DOHH2 (cell line): ENCODE measurements at regions not wholly inside any gene's neighbourhood (a gene's known extent, or its start where the extent isn't known, plus 50 kb on each side); places are given as distances from the start of the nearest gene placed in this dataset.

Experiments
- EZH2phosphoT487 ChIP-seq: fragments of 200-600 bp; sonication (generic); IDR thresholded peaks from 2 replicates; pipeline ENCODE4 v1.6.1; 2017; ENCODE audit warnings: borderline replicate concordance, mild to moderate bottlenecking, antibody characterized with exemption, low read length, moderate library complexity, mixed read lengths
- TF ChIP-seq, protein P1 (sequence below): fragments of 200-600 bp; sonication (generic); IDR thresholded peaks from one replicate; pipeline ENCODE4 v1.5.1; 2014; ENCODE audit warnings: antibody characterized with exemption, mild to moderate bottlenecking, low read depth, low read length; ENCODE audit not compliant: poor library complexity, severe bottlenecking

DNA sequence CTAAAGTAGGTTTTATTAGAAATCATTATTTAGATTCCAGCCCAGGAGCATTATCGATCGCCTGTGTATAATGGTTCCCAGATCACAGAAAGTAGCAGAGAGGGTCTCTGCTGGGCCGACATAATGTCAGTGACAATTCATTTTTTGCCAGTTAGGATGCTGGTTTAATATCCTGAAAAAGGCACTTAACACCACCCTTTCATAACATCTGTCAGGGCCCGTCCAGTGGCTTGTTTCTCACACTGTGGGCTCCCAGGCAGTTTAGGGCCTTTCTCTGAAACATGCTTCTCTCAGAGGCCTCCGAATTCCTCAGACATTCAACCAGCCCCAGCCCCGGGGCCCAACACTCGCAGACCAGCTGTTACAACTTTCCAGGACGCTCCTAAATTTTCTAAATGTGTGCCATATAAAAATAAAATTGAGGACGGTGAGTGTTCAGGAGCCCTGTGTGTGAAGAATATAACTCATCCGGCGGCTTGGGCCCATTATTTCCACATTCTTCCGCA is 108.6 kb upstream of the EYA4 start:
- TF ChIP-seq, protein P1, sequence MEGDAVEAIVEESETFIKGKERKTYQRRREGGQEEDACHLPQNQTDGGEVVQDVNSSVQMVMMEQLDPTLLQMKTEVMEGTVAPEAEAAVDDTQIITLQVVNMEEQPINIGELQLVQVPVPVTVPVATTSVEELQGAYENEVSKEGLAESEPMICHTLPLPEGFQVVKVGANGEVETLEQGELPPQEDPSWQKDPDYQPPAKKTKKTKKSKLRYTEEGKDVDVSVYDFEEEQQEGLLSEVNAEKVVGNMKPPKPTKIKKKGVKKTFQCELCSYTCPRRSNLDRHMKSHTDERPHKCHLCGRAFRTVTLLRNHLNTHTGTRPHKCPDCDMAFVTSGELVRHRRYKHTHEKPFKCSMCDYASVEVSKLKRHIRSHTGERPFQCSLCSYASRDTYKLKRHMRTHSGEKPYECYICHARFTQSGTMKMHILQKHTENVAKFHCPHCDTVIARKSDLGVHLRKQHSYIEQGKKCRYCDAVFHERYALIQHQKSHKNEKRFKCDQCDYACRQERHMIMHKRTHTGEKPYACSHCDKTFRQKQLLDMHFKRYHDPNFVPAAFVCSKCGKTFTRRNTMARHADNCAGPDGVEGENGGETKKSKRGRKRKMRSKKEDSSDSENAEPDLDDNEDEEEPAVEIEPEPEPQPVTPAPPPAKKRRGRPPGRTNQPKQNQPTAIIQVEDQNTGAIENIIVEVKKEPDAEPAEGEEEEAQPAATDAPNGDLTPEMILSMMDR: no peak
- TF ChIP-seq EZH2phosphoT487: no peak
